ENCODE measurements at regions not wholly inside any gene's neighbourhood (a gene's known extent, or its start where the extent isn't known, plus 50 kb on each side); places are given as distances from the start of the nearest gene placed in this dataset.

GRCh38 chr5:164335837-164336236 lies 830.4 kb downstream of the MAT2B start:
- Histone ChIP-seq H3K9me3 (no peaks in the 10 kb centered on the region), H3K4me3 (no peak overlapping the region), H3K27me3 (no peaks in the 10 kb centered on the region), H3K36me3 (no peaks in the 10 kb centered on the region), H3K4me1 (no peaks in the 10 kb centered on the region), H3K27ac (no peak overlapping the region)
- no peak for DNase-seq
- TF ChIP-seq CTCF (IDR thresholded peaks at IDR 0.05) = no peak
- intact Hi-C loops (cut with DNase I) = no loop called here
- no peak for ATAC-seq

- Histone ChIP-seq H3K9me3 (no peaks in the 10 kb centered on the region), H3K4me3 (no peak overlapping the region), H3K27ac (no peak overlapping the region), H3K36me3 (no peaks in the 10 kb centered on the region), H3K4me1 (no peaks in the 10 kb centered on the region), H3K27me3 (no peaks in the 10 kb centered on the region)
- ATAC-seq (no peak), DNase-seq (no peak)
- TF ChIP-seq CTCF (IDR thresholded peaks at IDR 0.05) = no peak
- intact Hi-C loops (cut with DNase I) = no loop called here
These were observed 830.9 kb downstream of the MAT2B start for GRCh38 chr5:164336276-164336675.

GRCh38 chr5:164336906-164337305 lies 831.5 kb downstream of the MAT2B start:
- Histone ChIP-seq H3K9me3 (no peaks in the 10 kb centered on the region), H3K4me1 (no peaks in the 10 kb centered on the region), H3K27ac (no peak overlapping the region), H3K4me3 (no peak overlapping the region), H3K36me3 (no peaks in the 10 kb centered on the region), H3K27me3 (no peaks in the 10 kb centered on the region)
- ATAC-seq = no peak
- TF ChIP-seq CTCF (IDR thresholded peaks at IDR 0.05) = no peak
- no peak for DNase-seq
- intact Hi-C loops (cut with DNase I) = no loop called here

- Histone ChIP-seq H3K36me3 (no peaks in the 10 kb centered on the region), H3K27me3 (no peaks in the 10 kb centered on the region), H3K4me3 (no peak overlapping the region), H3K27ac (no peak overlapping the region), H3K9me3 (no peaks in the 10 kb centered on the region), H3K4me1 (no peaks in the 10 kb centered on the region)
- TF ChIP-seq CTCF (IDR thresholded peaks at IDR 0.05) = no peak
- no peak for DNase-seq
- intact Hi-C loops (cut with DNase I) = no loop called here
- no peak for ATAC-seq
These were observed 835.7 kb downstream of the MAT2B start for GRCh38 chr5:164341056-164341619.

- H3K27me3 ChIP-seq = no peaks in the 10 kb centered on the region
- ATAC-seq (no peak), DNase-seq (no peak)
- intact Hi-C loops (cut with DNase I) = no loop called here
- no peaks in the 10 kb centered on the region for H3K36me3 ChIP-seq
- no peak for TF ChIP-seq CTCF (IDR thresholded peaks at IDR 0.05)
- no peaks in the 10 kb centered on the region for H3K9me3 ChIP-seq
- H3K27ac ChIP-seq = no peak overlapping the region
- no peak overlapping the region for H3K4me3 ChIP-seq
- no peaks in the 10 kb centered on the region for H3K4me1 ChIP-seq
These were observed 839.9 kb downstream of the MAT2B start for GRCh38 chr5:164345173-164345849.

Data from upper lobe of right lung (tissue), 1 donor.